DOHH2 (cell line): ENCODE measurements at regions not wholly inside any gene's neighbourhood (a gene's known extent, or its start where the extent isn't known, plus 50 kb on each side); places are given as distances from the start of the nearest gene placed in this dataset.

Experiments used
- EZH2phosphoT487 ChIP-seq: fragments of 200-600 bp; sonication (generic); IDR thresholded peaks from 2 replicates; pipeline ENCODE4 v1.6.1; 2017; ENCODE audit warnings: borderline replicate concordance, mild to moderate bottlenecking, antibody characterized with exemption, low read length, moderate library complexity, mixed read lengths
- TF ChIP-seq, protein P1 (sequence below): fragments of 200-600 bp; sonication (generic); IDR thresholded peaks from one replicate; pipeline ENCODE4 v1.5.1; 2014; ENCODE audit warnings: antibody characterized with exemption, mild to moderate bottlenecking, low read depth, low read length; ENCODE audit not compliant: poor library complexity, severe bottlenecking

GRCh38 chr19:28915202-28915601 is 297.7 kb downstream of the UQCRFS1 start:
- TF ChIP-seq, protein P1, sequence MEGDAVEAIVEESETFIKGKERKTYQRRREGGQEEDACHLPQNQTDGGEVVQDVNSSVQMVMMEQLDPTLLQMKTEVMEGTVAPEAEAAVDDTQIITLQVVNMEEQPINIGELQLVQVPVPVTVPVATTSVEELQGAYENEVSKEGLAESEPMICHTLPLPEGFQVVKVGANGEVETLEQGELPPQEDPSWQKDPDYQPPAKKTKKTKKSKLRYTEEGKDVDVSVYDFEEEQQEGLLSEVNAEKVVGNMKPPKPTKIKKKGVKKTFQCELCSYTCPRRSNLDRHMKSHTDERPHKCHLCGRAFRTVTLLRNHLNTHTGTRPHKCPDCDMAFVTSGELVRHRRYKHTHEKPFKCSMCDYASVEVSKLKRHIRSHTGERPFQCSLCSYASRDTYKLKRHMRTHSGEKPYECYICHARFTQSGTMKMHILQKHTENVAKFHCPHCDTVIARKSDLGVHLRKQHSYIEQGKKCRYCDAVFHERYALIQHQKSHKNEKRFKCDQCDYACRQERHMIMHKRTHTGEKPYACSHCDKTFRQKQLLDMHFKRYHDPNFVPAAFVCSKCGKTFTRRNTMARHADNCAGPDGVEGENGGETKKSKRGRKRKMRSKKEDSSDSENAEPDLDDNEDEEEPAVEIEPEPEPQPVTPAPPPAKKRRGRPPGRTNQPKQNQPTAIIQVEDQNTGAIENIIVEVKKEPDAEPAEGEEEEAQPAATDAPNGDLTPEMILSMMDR, result no peak
- TF ChIP-seq EZH2phosphoT487, result no peak
